ENCODE measurements at regions not wholly inside any gene's neighbourhood (a gene's known extent, or its start where the extent isn't known, plus 50 kb on each side); places are given as distances from the start of the nearest gene placed in this dataset.

DNA sequence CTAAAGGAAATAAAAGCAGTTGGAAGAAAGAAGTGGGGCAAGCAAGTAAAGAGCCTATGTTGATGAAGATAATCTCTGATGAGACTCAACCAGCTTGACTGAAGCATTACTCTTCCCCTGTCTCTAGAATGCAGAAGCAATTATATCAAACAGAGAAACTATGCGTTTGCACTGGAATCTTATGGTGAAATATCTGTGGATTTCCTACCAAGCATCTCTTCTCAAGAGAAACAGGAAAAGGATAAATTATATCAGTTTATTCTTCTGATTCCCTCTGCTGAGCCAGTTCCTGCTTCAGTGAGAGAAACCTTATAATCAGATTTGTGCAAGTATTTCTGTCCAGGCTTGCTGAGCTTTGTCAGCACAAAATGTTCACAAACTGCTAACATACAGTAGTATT is 316.7 kb upstream of the SLC7A11 start:
- TF ChIP-seq, protein P1, sequence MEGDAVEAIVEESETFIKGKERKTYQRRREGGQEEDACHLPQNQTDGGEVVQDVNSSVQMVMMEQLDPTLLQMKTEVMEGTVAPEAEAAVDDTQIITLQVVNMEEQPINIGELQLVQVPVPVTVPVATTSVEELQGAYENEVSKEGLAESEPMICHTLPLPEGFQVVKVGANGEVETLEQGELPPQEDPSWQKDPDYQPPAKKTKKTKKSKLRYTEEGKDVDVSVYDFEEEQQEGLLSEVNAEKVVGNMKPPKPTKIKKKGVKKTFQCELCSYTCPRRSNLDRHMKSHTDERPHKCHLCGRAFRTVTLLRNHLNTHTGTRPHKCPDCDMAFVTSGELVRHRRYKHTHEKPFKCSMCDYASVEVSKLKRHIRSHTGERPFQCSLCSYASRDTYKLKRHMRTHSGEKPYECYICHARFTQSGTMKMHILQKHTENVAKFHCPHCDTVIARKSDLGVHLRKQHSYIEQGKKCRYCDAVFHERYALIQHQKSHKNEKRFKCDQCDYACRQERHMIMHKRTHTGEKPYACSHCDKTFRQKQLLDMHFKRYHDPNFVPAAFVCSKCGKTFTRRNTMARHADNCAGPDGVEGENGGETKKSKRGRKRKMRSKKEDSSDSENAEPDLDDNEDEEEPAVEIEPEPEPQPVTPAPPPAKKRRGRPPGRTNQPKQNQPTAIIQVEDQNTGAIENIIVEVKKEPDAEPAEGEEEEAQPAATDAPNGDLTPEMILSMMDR (IDR thresholded peaks at IDR 0.05; ENCODE audit: low read depth, low read length) = no peak
- H3K4me3 ChIP-seq (ENCODE audit: low read depth, low read length) = no peak overlapping the region

GRCh38 chr4:138555584-138555983 is 313.4 kb upstream of the SLC7A11 start:
- TF ChIP-seq, protein P1 (IDR thresholded peaks at IDR 0.05; ENCODE audit: low read depth, low read length) = peak; percentile 28; the same call in 1 of the 2 replicates
- H3K4me3 ChIP-seq (ENCODE audit: low read depth, low read length) = no peak overlapping the region

DNA sequence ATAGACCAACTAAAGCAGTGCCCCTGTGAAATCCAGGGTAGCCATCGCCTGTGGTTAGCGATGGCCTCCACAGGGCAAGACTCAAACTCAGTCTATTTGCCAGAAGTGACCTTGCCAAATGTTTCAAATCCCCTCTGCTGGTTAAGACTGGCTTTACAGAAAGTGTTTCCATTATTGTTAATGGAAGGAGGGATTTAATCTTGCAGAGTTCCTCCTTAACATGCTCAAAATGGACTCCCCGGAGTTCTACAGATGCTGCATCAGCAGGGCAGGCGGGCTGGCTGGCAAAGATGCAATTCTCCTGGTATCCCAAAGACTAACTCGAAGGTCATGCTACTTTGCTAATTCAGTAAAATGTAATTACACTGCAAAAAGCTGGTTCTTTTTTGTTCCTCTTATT is 313.0 kb upstream of the SLC7A11 start:
- TF ChIP-seq, protein P1 (IDR thresholded peaks at IDR 0.05; ENCODE audit: low read depth, low read length) = no peak
- H3K4me3 ChIP-seq (ENCODE audit: low read depth, low read length) = no peak overlapping the region

DNA sequence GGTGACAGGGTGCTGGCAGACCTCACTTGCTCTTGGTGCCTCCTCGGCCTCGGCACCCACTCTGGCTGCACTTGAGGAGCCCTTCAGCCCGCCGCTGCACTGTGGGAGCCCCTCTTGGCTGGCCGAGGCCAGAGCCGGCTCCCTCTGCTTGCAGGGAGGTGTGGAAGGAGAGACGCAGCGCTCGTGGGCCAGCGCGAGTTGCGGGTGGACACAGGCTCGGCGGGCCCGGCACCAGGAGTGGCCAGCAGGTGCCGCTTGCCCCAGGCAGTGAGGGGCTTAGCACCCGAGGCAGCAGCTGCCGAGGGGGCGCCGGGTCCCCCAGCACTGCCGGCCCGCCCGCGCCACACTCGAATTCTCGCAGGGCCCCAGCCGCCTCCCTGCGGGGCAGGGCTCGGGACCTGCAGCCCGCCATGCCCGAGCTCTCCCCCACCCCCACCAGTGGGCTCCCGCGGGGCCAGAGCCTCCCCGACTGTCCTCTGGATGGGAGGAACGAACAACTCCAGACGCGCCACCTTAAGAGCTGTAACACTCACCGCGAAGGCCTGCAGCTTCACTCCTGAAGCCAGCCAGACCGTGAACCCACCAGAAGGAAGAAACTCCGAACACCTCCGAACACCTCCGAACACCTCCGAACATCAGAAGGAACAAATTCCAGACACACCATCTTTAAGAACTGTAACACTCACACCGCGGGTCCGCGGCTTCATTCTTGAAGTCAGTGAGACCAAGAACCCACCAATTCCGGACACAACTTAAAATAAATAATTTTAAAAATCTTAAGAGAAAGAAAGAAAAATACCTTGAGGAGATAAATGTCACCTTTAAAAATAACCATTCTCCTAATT is 311.1 kb upstream of the SLC7A11 start:
- H3K4me3 ChIP-seq (ENCODE audit: low read depth, low read length) = no peak overlapping the region
- TF ChIP-seq, protein P1 (IDR thresholded peaks at IDR 0.05; ENCODE audit: low read depth, low read length) = no peak

DNA sequence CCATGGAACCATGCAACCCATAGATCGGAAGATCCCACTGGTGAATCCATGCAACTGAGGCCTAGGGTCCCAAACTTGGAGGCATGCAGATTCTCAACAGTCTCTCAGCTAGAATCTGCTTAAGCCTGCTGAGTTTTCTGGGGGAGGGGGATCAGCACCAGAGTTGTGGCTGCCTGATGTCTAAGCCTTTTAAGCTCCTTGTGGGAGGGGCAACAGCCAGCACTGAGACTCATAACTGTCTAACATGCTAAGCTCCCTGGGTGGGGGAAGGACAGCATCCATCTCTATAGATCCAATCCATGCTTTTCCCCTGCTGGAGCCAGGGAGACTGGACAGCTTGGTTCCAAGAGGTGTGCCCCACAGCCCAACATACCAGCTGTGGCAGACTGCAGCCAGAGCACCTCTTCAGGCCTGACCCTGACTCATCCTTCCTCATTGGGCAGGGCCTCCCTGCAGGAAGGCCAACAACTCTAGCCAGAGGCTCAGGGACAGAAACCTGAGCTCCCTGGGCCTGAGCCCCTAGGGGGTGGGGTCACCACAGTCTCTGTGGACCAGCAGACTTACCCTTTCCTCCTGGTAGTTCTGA is 300.1 kb upstream of the SLC7A11 start:
- TF ChIP-seq, protein P1 (IDR thresholded peaks at IDR 0.05; ENCODE audit: low read depth, low read length) = no peak
- no peak overlapping the region for H3K4me3 ChIP-seq (ENCODE audit: low read depth, low read length)

GRCh38 chr4:138540056-138540800 is 298.1 kb upstream of the SLC7A11 start:
- H3K4me3 ChIP-seq (ENCODE audit: low read depth, low read length) = no peak overlapping the region
- TF ChIP-seq, protein P1 (IDR thresholded peaks at IDR 0.05; ENCODE audit: low read depth, low read length) = no peak
